Loucy (cell line): ENCODE measurements at regions not wholly inside any gene's neighbourhood (a gene's known extent, or its start where the extent isn't known, plus 50 kb on each side); places are given as distances from the start of the nearest gene placed in this dataset.

Experiments used
- H2AFZ ChIP-seq: fragments of 200-600 bp; sonication (generic); 2 replicates; pipeline ENCODE4 v1.6.0; 2016; ENCODE audit warnings: antibody characterized with exemption, mild to moderate bottlenecking, low read length, moderate library complexity
- H3F3A ChIP-seq: fragments of 200-600 bp; 2 replicates; pipeline ENCODE4 v1.6.0; 2016; ENCODE audit warnings: antibody characterized with exemption, low read depth, mild to moderate bottlenecking
- H3K27me3 ChIP-seq: fragments of 200-600 bp; sonication (generic); 2 replicates; pipeline ENCODE4 v1.6.1; 2014; ENCODE audit warnings: low read length, mild to moderate bottlenecking; ENCODE audit not compliant: insufficient read depth, poor library complexity, severe bottlenecking
- H3K36me3 ChIP-seq: fragments of 200-600 bp; sonication (generic); 2 replicates; pipeline ENCODE4 v1.6.1; 2016; ENCODE audit warnings: low read length; ENCODE audit not compliant: insufficient read depth
- H3K4me1 ChIP-seq: fragments of 200-600 bp; sonication (generic); 2 replicates; pipeline ENCODE4 v1.5.1; 2014; ENCODE audit warnings: low read length, mild to moderate bottlenecking; ENCODE audit not compliant: insufficient read depth, poor library complexity, severe bottlenecking
- H3K4me2 ChIP-seq: fragments of 200-600 bp; sonication (generic); 2 replicates; pipeline ENCODE4 v1.6.0; 2014; ENCODE audit warnings: antibody characterized with exemption, low read length, low read depth, mild to moderate bottlenecking; ENCODE audit not compliant: poor library complexity, severe bottlenecking
- H3K4me3 ChIP-seq: fragments of 200-600 bp; sonication (generic); 2 replicates; pipeline ENCODE4 v1.5.1; 2014; ENCODE audit warnings: low read length, mild to moderate bottlenecking, mixed read lengths; ENCODE audit not compliant: poor library complexity, severe bottlenecking
- H3K79me2 ChIP-seq: fragments of 200-600 bp; sonication (generic); 2 replicates; pipeline ENCODE4 v1.6.1; 2014; ENCODE audit warnings: low read length; ENCODE audit not compliant: insufficient read depth
- H3K9ac ChIP-seq: fragments of 200-600 bp; sonication (generic); 2 replicates; pipeline ENCODE4 v1.6.0; 2014; ENCODE audit warnings: mild to moderate bottlenecking, low read depth, low read length, moderate library complexity; ENCODE audit not compliant: poor library complexity, severe bottlenecking
- H3K9me2 ChIP-seq: fragments of 200-600 bp; sonication (generic); replicated peaks from 2 replicates; pipeline ENCODE4 v1.6.1; 2016; ENCODE audit warnings: low read depth, low read length, mixed read lengths
- H3K9me3 ChIP-seq: fragments of 200-600 bp; sonication (generic); 2 replicates; pipeline ENCODE4 v1.6.1; 2014; ENCODE audit warnings: mild to moderate bottlenecking, antibody characterized with exemption, low read length, low read depth; ENCODE audit not compliant: insufficient read depth
- H4K20me1 ChIP-seq: fragments of 200-600 bp; sonication (generic); 2 replicates; pipeline ENCODE4 v1.6.0; 2014; ENCODE audit warnings: antibody characterized with exemption, low read length, mild to moderate bottlenecking; ENCODE audit not compliant: insufficient read depth, poor library complexity, severe bottlenecking
- CTCF ChIP-seq: fragments of 200-600 bp; sonication (generic); conservative IDR thresholded peaks from 2 replicates; pipeline ENCODE4 v1.5.1; 2014; ENCODE audit warnings: mild to moderate bottlenecking, antibody characterized with exemption, low read length
- EZH2phosphoT487 ChIP-seq: fragments of 200-600 bp; IDR thresholded peaks from 2 replicates; pipeline ENCODE4 v1.6.1; 2018; ENCODE audit warnings: antibody characterized with exemption, mild to moderate bottlenecking, moderate library complexity, borderline replicate concordance

DNA sequence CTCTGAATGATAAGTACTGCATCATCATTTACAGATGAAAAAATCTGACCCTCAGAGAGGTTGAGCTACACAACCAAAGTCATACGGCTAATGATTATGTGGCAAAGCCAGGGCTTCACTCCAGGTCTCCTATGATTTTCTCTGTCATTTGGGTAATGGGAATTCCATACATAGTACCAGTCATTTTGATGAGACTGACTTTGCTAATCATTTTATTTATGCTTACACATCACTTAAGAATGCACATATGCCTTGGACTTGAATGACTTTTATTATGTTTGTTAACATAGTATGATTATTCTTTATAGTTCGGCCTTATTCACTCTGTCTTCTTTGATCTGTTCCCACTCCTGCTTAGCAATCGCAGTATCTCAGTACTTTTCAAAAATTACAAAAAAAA lies 255.1 kb upstream of the GPRIN3 start:
- no peak for TF ChIP-seq EZH2phosphoT487
- no peak for TF ChIP-seq CTCF
- H4K20me1 ChIP-seq, result no peaks in the 10 kb centered on the region
- no peaks in the 10 kb centered on the region for H3K79me2 ChIP-seq
- no peaks in the 10 kb centered on the region for H3K27me3 ChIP-seq
- H3K4me3 ChIP-seq, result no peak overlapping the region
- H3K4me2 ChIP-seq, result no peak overlapping the region
- H3K9ac ChIP-seq, result no peak overlapping the region
- no peaks in the 10 kb centered on the region for H3F3A ChIP-seq
- H3K36me3 ChIP-seq, result no peaks in the 10 kb centered on the region
- H3K9me3 ChIP-seq, result no peaks in the 10 kb centered on the region
- H2AFZ ChIP-seq, result no peak overlapping the region
- H3K4me1 ChIP-seq, result no peaks in the 10 kb centered on the region
- no peaks in the 10 kb centered on the region for H3K9me2 ChIP-seq

GRCh38 chr4:89561048-89561447 lies 253.4 kb upstream of the GPRIN3 start:
- H3K9me2 ChIP-seq, result no peaks in the 10 kb centered on the region
- no peaks in the 10 kb centered on the region for H4K20me1 ChIP-seq
- no peak overlapping the region for H3K4me3 ChIP-seq
- H3K4me1 ChIP-seq, result peaks cover 6% of the 10 kb centered on the region
- H3K27me3 ChIP-seq, result no peaks in the 10 kb centered on the region
- H3F3A ChIP-seq, result no peaks in the 10 kb centered on the region
- H3K79me2 ChIP-seq, result no peaks in the 10 kb centered on the region
- H3K9me3 ChIP-seq, result no peaks in the 10 kb centered on the region
- no peak for TF ChIP-seq EZH2phosphoT487
- no peak for TF ChIP-seq CTCF
- no peaks in the 10 kb centered on the region for H3K36me3 ChIP-seq
- H3K9ac ChIP-seq, result no peak overlapping the region
- H3K4me2 ChIP-seq, result no peak overlapping the region
- no peak overlapping the region for H2AFZ ChIP-seq

DNA sequence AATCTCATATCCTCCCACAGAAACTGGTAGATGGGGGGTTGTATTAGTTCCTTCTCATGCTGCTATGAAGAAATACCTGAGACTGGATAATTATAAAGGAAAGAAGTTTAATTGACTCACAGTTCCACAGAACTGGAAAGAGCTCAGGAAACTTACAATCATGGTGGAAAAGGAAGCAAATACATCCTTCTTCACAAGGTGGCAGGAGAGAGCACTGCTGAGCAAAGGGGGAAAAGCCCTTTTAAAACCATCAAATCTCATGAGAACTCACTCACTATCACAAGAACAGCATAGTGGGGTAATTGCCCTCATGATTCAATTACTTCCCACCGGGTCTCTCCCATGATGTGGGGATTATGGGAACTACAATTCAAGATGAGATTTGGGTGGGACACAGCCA lies 250.5 kb upstream of the GPRIN3 start:
- no peaks in the 10 kb centered on the region for H3K9me3 ChIP-seq
- no peak overlapping the region for H3K4me3 ChIP-seq
- H4K20me1 ChIP-seq, result no peaks in the 10 kb centered on the region
- no peaks in the 10 kb centered on the region for H3K79me2 ChIP-seq
- no peaks in the 10 kb centered on the region for H3K9me2 ChIP-seq
- no peak overlapping the region for H3K9ac ChIP-seq
- no peaks in the 10 kb centered on the region for H3K27me3 ChIP-seq
- H3F3A ChIP-seq, result no peaks in the 10 kb centered on the region
- H3K4me1 ChIP-seq, result peaks cover 6% of the 10 kb centered on the region
- no peaks in the 10 kb centered on the region for H3K36me3 ChIP-seq
- no peak overlapping the region for H3K4me2 ChIP-seq
- TF ChIP-seq CTCF (peak; percentile 58), EZH2phosphoT487 (no peak)
- H2AFZ ChIP-seq, result 0 out of 2 replicates have a peak overlapping the region, but pooled peaks have one; percentile 12
